Right atrium auricular region (tissue), 2 donors: ENCODE measurements at regions not wholly inside any gene's neighbourhood (a gene's known extent, or its start where the extent isn't known, plus 50 kb on each side); places are given as distances from the start of the nearest gene placed in this dataset.

Source experiments
- DNase-seq: peaks from one replicate; pipeline ENCODE4 v3.0.0-alpha.2; 2019; ENCODE audit warnings: low spot score
- H3K27ac ChIP-seq, 2 donors: fragments of 200-600 bp; sonication (generic); 1 replicate in 1 of 2; 2 replicates in 1 of 2; pipeline ENCODE4 v1.5.1; 2016 to 2019
- H3K27me3 ChIP-seq, 2 donors: fragments of 200-600 bp; sonication (generic); one replicate each; pipeline versions ENCODE4 v1.5.1 to v1.6.0; 2017 to 2019
- H3K36me3 ChIP-seq: fragments of 200-600 bp; sonication (generic); one replicate; pipeline ENCODE4 v1.5.1; 2016
- H3K4me1 ChIP-seq, 2 donors: fragments of 200-600 bp; sonication (generic); one replicate each; pipeline versions ENCODE4 v1.5.1 to v1.6.0; 2017 to 2019
- H3K4me3 ChIP-seq, 2 donors: fragments of 200-600 bp; sonication (generic); 1 replicate in 1 of 2; 2 replicates in 1 of 2; pipeline ENCODE4 v1.5.1; 2017 to 2019; ENCODE audit warnings: mild to moderate bottlenecking in 1 of 2, moderate library complexity in 1 of 2
- H3K9me3 ChIP-seq, 2 donors: fragments of 200-600 bp; sonication (generic); one replicate each; pipeline ENCODE4 v1.5.1; 2019
- CTCF ChIP-seq, 2 donors: fragments of 200-600 bp; sonication (generic); IDR thresholded peaks; one replicate each; pipeline ENCODE4 v1.5.1; 2019; ENCODE audit warnings: antibody characterized with exemption in 2 of 2

GRCh38 chr4:135739354-135739753 is 1537.8 kb upstream of the PABPC4L start:
- Histone ChIP-seq H3K9me3 (no peaks in the 10 kb centered on the region), H3K4me3 (no peak overlapping the region), H3K27me3 (no peaks in the 10 kb centered on the region), H3K27ac (no peak overlapping the region), H3K4me1 (no peaks in the 10 kb centered on the region), H3K36me3 (no peaks in the 10 kb centered on the region)
- no peak for TF ChIP-seq CTCF (IDR thresholded peaks at IDR 0.05)
- no peak for DNase-seq

DNA sequence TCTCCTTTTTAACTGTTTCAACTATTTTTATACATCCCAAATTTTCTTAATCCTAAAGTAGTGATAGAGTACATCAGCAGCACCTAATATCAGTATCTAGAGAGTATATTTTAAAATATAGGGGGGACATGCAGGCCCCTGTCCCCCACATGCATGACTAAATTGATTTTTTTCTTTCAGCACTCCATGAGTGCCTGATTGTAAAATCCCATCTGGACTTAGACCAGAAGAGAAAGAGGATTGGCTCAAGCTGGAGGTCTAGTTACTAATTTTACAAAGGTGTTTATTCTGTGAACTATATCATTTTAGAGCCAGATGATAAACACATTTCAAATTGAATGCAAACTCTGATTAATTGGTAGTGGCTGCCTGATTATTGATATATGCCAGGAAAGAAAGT is 1533.9 kb upstream of the PABPC4L start:
- H3K4me1 ChIP-seq = no peaks in the 10 kb centered on the region
- no peak overlapping the region for H3K4me3 ChIP-seq
- no peaks in the 10 kb centered on the region for H3K9me3 ChIP-seq
- H3K36me3 ChIP-seq = no peaks in the 10 kb centered on the region
- TF ChIP-seq CTCF (IDR thresholded peaks at IDR 0.05) = no peak
- H3K27ac ChIP-seq = no peak overlapping the region
- no peak for DNase-seq
- no peaks in the 10 kb centered on the region for H3K27me3 ChIP-seq

DNA sequence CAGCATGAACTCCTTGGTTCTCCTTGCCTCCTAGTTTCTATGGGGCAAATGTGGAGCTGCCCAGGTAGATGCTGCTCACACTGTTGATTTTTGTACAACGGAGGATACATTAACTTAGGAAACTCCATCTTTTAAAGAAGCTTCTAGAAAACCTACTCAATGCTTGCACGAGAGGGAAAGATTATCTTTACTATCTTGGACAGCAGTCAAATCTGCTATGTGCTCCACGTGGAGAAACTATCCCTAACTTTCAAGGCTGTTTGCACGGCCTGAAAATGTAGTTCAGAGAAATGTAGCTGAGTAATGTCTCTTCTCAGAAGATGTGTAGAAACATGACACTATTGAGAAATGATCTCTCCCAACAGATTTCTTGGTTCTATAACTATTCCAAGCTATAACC is 1530.9 kb upstream of the PABPC4L start:
- no peak for TF ChIP-seq CTCF (IDR thresholded peaks at IDR 0.05)
- Histone ChIP-seq H3K27me3 (no peaks in the 10 kb centered on the region), H3K27ac (no peak overlapping the region), H3K9me3 (no peaks in the 10 kb centered on the region), H3K36me3 (no peaks in the 10 kb centered on the region), H3K4me1 (no peaks in the 10 kb centered on the region), H3K4me3 (no peak overlapping the region)
- DNase-seq = no peak

GRCh38 chr4:135731682-135732081 is 1530.1 kb upstream of the PABPC4L start:
- H3K9me3 ChIP-seq = no peaks in the 10 kb centered on the region
- H3K4me1 ChIP-seq = no peaks in the 10 kb centered on the region
- no peak overlapping the region for H3K4me3 ChIP-seq
- no peak for TF ChIP-seq CTCF (IDR thresholded peaks at IDR 0.05)
- no peak overlapping the region for H3K27ac ChIP-seq
- no peak for DNase-seq
- no peaks in the 10 kb centered on the region for H3K36me3 ChIP-seq
- no peaks in the 10 kb centered on the region for H3K27me3 ChIP-seq

GRCh38 chr4:135724421-135724820 is 1522.8 kb upstream of the PABPC4L start:
- Histone ChIP-seq H3K4me1 (no peaks in the 10 kb centered on the region), H3K27me3 (no peaks in the 10 kb centered on the region), H3K36me3 (no peaks in the 10 kb centered on the region), H3K9me3 (no peaks in the 10 kb centered on the region), H3K4me3 (no peak overlapping the region), H3K27ac (no peak overlapping the region)
- no peak for DNase-seq
- TF ChIP-seq CTCF (IDR thresholded peaks at IDR 0.05) = no peak

DNA sequence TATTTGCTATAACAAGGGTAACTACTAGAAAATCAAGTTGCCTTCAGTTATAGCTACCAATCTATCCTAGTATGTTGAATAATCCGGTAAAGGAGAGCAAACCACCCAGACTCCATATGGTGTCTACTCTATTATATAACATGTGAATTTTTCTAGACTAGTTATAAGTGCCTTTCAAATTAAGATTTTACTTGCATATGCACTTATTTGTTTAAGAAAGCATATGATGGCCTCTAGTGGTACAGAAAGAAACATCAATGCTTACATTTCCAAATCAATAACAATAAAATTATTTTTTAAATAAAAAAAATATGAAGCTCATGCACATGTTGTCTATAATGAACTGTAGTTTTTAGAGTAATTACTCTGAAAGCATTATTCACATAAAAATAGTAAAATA is 1516.4 kb upstream of the PABPC4L start:
- H3K27me3 ChIP-seq = no peaks in the 10 kb centered on the region
- H3K27ac ChIP-seq = no peak overlapping the region
- no peak overlapping the region for H3K4me3 ChIP-seq
- peak in 1 of 2 donors; percentile 31 for TF ChIP-seq CTCF (IDR thresholded peaks at IDR 0.05)
- H3K36me3 ChIP-seq = no peaks in the 10 kb centered on the region
- no peaks in the 10 kb centered on the region for H3K4me1 ChIP-seq
- no peaks in the 10 kb centered on the region for H3K9me3 ChIP-seq
- DNase-seq = no peak
